Activated naive CD8-positive, alpha-beta T cell treated with anti-CD3 and anti-CD28 coated beads, Interleukin-2, amount 50 U/mL, for 24 hours (primary cell): ENCODE measurements at regions not wholly inside any gene's neighbourhood (a gene's known extent, or its start where the extent isn't known, plus 50 kb on each side); places are given as distances from the start of the nearest gene placed in this dataset.
"Not testable (repeated sequence)": the region's sequence is repeated elsewhere in the genome, so short reads cannot be mapped to it uniquely, and the experiment has no call there.

ENCODE experiments used
- ATAC-seq: fragments of 150-1000 bp; cut with Tn5 transposase; one replicate; pipeline ENCODE4 v1.10.0; 2021
- DNase-seq: peaks from one replicate; pipeline ENCODE4 v3.0.0; 2021
- H3K27ac Mint-ChIP-seq: one replicate; pipeline ENCODE4 v1.8.0; 2021; ENCODE audit warnings: mild to moderate bottlenecking, mixed read lengths
- H3K27me3 Mint-ChIP-seq: one replicate; pipeline ENCODE4 v1.8.0; 2021; ENCODE audit warnings: mixed read lengths
- H3K36me3 Mint-ChIP-seq: one replicate; pipeline ENCODE4 v1.8.0; 2021; ENCODE audit warnings: low read depth, mixed read lengths
- H3K4me1 Mint-ChIP-seq: one replicate; pipeline ENCODE4 v1.8.0; 2021; ENCODE audit warnings: mixed read lengths
- H3K4me3 Mint-ChIP-seq: one replicate; pipeline ENCODE4 v1.8.0; 2021; ENCODE audit warnings: mild to moderate bottlenecking, moderate library complexity, mixed read lengths
- H3K9me3 Mint-ChIP-seq: one replicate; pipeline ENCODE4 v1.8.0; 2021; ENCODE audit warnings: mixed read lengths

GRCh38 chr15:85282504-85283115 is 97.8 kb upstream of the AKAP13 start:
- ATAC-seq (no peak), DNase-seq (no peak)
- Mint-ChIP-seq H3K4me3 (no peak overlapping the region), H3K36me3 (no peaks in the 10 kb centered on the region), H3K27me3 (no peaks in the 10 kb centered on the region), H3K9me3 (no peaks in the 10 kb centered on the region), H3K4me1 (peaks cover 6% of the 10 kb centered on the region), H3K27ac (no peak overlapping the region)

- not testable (repeated sequence) for H3K4me3 Mint-ChIP-seq, DNase-seq, H3K9me3 Mint-ChIP-seq, ATAC-seq, H3K27ac Mint-ChIP-seq, H3K4me1 Mint-ChIP-seq, H3K27me3 Mint-ChIP-seq, H3K36me3 Mint-ChIP-seq
These were observed 96.6 kb upstream of the AKAP13 start for GRCh38 chr15:85283815-85284214.

GRCh38 chr15:85284497-85284896 is 95.9 kb upstream of the AKAP13 start:
- H3K36me3 Mint-ChIP-seq: no peaks in the 10 kb centered on the region
- H3K4me1 Mint-ChIP-seq: peaks cover 6% of the 10 kb centered on the region
- H3K9me3 Mint-ChIP-seq: no peaks in the 10 kb centered on the region
- no peaks in the 10 kb centered on the region for H3K27me3 Mint-ChIP-seq
- H3K4me3 Mint-ChIP-seq: no peak overlapping the region
- ATAC-seq (no peak), DNase-seq (no peak)
- no peak overlapping the region for H3K27ac Mint-ChIP-seq

GRCh38 chr15:85289677-85290365 is 90.6 kb upstream of the AKAP13 start:
- no peak overlapping the region for H3K4me3 Mint-ChIP-seq
- no peaks in the 10 kb centered on the region for H3K9me3 Mint-ChIP-seq
- H3K4me1 Mint-ChIP-seq: no peaks in the 10 kb centered on the region
- peaks cover 15% of the 10 kb centered on the region for H3K27me3 Mint-ChIP-seq
- no peak overlapping the region for H3K27ac Mint-ChIP-seq
- H3K36me3 Mint-ChIP-seq: no peaks in the 10 kb centered on the region
- ATAC-seq (peak; percentile 20), DNase-seq (no peak)

GRCh38 chr15:85292583-85292982 is 87.8 kb upstream of the AKAP13 start:
- H3K4me3 Mint-ChIP-seq, H3K27ac Mint-ChIP-seq, H3K9me3 Mint-ChIP-seq, ATAC-seq, DNase-seq, H3K36me3 Mint-ChIP-seq: not testable (repeated sequence)
- Mint-ChIP-seq H3K4me1 (peaks cover 14% of the 10 kb centered on the region), H3K27me3 (peaks cover 15% of the 10 kb centered on the region)

- H3K27ac Mint-ChIP-seq: no peak overlapping the region
These were observed 83.6 kb upstream of the AKAP13 start for GRCh38 chr15:85296615-85297402.

GRCh38 chr15:85297537-85297936 is 82.9 kb upstream of the AKAP13 start:
- no peak overlapping the region for H3K27ac Mint-ChIP-seq
- H3K4me1 Mint-ChIP-seq: peaks cover 21% of the 10 kb centered on the region
- H3K9me3 Mint-ChIP-seq: no peaks in the 10 kb centered on the region
- DNase-seq (no peak), ATAC-seq (no peak)
- H3K36me3 Mint-ChIP-seq: no peaks in the 10 kb centered on the region
- H3K4me3 Mint-ChIP-seq: no peak overlapping the region
- H3K27me3 Mint-ChIP-seq: no peaks in the 10 kb centered on the region

More at GRCh38 chr15:85296615-85297402, 83.6 kb upstream of the AKAP13 start:
- Mint-ChIP-seq H3K4me1 (peaks cover 14% of the 10 kb centered on the region), H3K27me3 (peaks cover 5% of the 10 kb centered on the region), H3K4me3 (peak overlapping the region; percentile 42), H3K9me3 (no peaks in the 10 kb centered on the region), H3K36me3 (no peaks in the 10 kb centered on the region)
- ATAC-seq (peak; percentile 95), DNase-seq (peak; percentile 75)

- H3K36me3 Mint-ChIP-seq: no peaks in the 10 kb centered on the region
- no peak overlapping the region for H3K4me3 Mint-ChIP-seq
- H3K9me3 Mint-ChIP-seq: no peaks in the 10 kb centered on the region
- H3K27me3 Mint-ChIP-seq: no peaks in the 10 kb centered on the region
- DNase-seq (no peak), ATAC-seq (no peak)
- H3K27ac Mint-ChIP-seq: no peak overlapping the region
- H3K4me1 Mint-ChIP-seq: peaks cover 26% of the 10 kb centered on the region
These were observed 82.0 kb upstream of the AKAP13 start for GRCh38 chr15:85298366-85298765.

GRCh38 chr15:85298941-85299340 is 81.5 kb upstream of the AKAP13 start:
- ATAC-seq: no peak

GRCh38 chr15:85302271-85302670 is 78.1 kb upstream of the AKAP13 start:
- DNase-seq: no peak
- H3K4me3 Mint-ChIP-seq: no peak overlapping the region
- H3K27ac Mint-ChIP-seq: no peak overlapping the region
- H3K36me3 Mint-ChIP-seq: no peaks in the 10 kb centered on the region
- ATAC-seq: peak; percentile 93
- no peaks in the 10 kb centered on the region for H3K27me3 Mint-ChIP-seq
- peaks cover 15% of the 10 kb centered on the region for H3K4me1 Mint-ChIP-seq
- no peaks in the 10 kb centered on the region for H3K9me3 Mint-ChIP-seq

More at GRCh38 chr15:85298941-85299340, 81.5 kb upstream of the AKAP13 start:
- DNase-seq: no peak
- Mint-ChIP-seq H3K27ac (no peak overlapping the region), H3K36me3 (no peaks in the 10 kb centered on the region), H3K4me3 (no peak overlapping the region), H3K9me3 (no peaks in the 10 kb centered on the region), H3K4me1 (peaks cover 26% of the 10 kb centered on the region), H3K27me3 (no peaks in the 10 kb centered on the region)

- no peaks in the 10 kb centered on the region for H3K9me3 Mint-ChIP-seq
- peaks cover 25% of the 10 kb centered on the region for H3K4me1 Mint-ChIP-seq
- H3K36me3 Mint-ChIP-seq: no peaks in the 10 kb centered on the region
- no peak overlapping the region for H3K27ac Mint-ChIP-seq
- H3K4me3 Mint-ChIP-seq: no peak overlapping the region
- ATAC-seq (no peak), DNase-seq (no peak)
- H3K27me3 Mint-ChIP-seq: no peaks in the 10 kb centered on the region
These were observed 75.4 kb upstream of the AKAP13 start for GRCh38 chr15:85305050-85305449.

- H3K36me3 Mint-ChIP-seq: peaks cover 2% of the 10 kb centered on the region
- ATAC-seq: no peak
- no peak overlapping the region for H3K4me3 Mint-ChIP-seq
- no peak for DNase-seq
- H3K27me3 Mint-ChIP-seq: no peaks in the 10 kb centered on the region
- no peaks in the 10 kb centered on the region for H3K9me3 Mint-ChIP-seq
- H3K4me1 Mint-ChIP-seq: peaks cover 31% of the 10 kb centered on the region
- no peak overlapping the region for H3K27ac Mint-ChIP-seq
These were observed 73.3 kb upstream of the AKAP13 start for GRCh38 chr15:85306946-85307686.

- Mint-ChIP-seq H3K9me3 (no peaks in the 10 kb centered on the region), H3K27me3 (no peaks in the 10 kb centered on the region), H3K27ac (no peak overlapping the region), H3K36me3 (peaks cover 2% of the 10 kb centered on the region), H3K4me3 (no peak overlapping the region), H3K4me1 (peaks cover 31% of the 10 kb centered on the region)
- no peak for ATAC-seq
- no peak for DNase-seq
These were observed 72.7 kb upstream of the AKAP13 start for GRCh38 chr15:85307687-85308045.

GRCh38 chr15:85311647-85312046 is 68.8 kb upstream of the AKAP13 start:
- Mint-ChIP-seq H3K4me3 (no peak overlapping the region), H3K4me1 (peaks cover 67% of the 10 kb centered on the region), H3K9me3 (no peaks in the 10 kb centered on the region), H3K36me3 (peaks cover 2% of the 10 kb centered on the region), H3K27ac (no peak overlapping the region), H3K27me3 (no peaks in the 10 kb centered on the region)
- no peak for DNase-seq
- no peak for ATAC-seq
